Urinary bladder (tissue), 3 donors: ENCODE measurements at regions not wholly inside any gene's neighbourhood (a gene's known extent, or its start where the extent isn't known, plus 50 kb on each side); places are given as distances from the start of the nearest gene placed in this dataset.
"Not testable (repeated sequence)": the region's sequence is repeated elsewhere in the genome, so short reads cannot be mapped to it uniquely, and the experiment has no call there.

Experiments
- DNase-seq: peaks from one replicate; pipeline ENCODE4 v3.0.0-alpha.2; 2015; ENCODE audit errors: extremely low spot score
- H3K27ac ChIP-seq: one replicate; pipeline ENCODE4 v1.5.1; 2013; ENCODE audit warnings: low read depth, mild to moderate bottlenecking, moderate library complexity
- H3K36me3 ChIP-seq: one replicate; pipeline ENCODE4 v1.6.1; 2013; ENCODE audit warnings: mild to moderate bottlenecking, moderate library complexity; ENCODE audit not compliant: insufficient read depth
- H3K4me1 ChIP-seq: one replicate; pipeline ENCODE4 v1.6.1; 2013; ENCODE audit warnings: mild to moderate bottlenecking, moderate library complexity; ENCODE audit not compliant: insufficient read depth
- H3K4me3 ChIP-seq: one replicate; pipeline ENCODE4 v1.5.1; 2013; ENCODE audit warnings: low read depth, low read length
- WGBS: extraction: QIAGEN DNeasy Blood & Tissue Kit; methylation state at CpG from one replicate; pipeline ENCODE4 v1.1.7; 2013; 5-methylcytosine and 5-hydroxymethylcytosine counted together
- donor health status: healthy with polysubstance abuse.
- donor health status: healthy.

GRCh38 chr6:115873901-115874300 is 186.8 kb downstream of the FRK start:
- DNase-seq = no peak
- 75% methylated on average over 1 of the region's 1 CpG for WGBS
- Histone ChIP-seq H3K4me1 (no peaks in the 10 kb centered on the region), H3K36me3 (no peaks in the 10 kb centered on the region), H3K4me3 (no peak overlapping the region), H3K27ac (no peak overlapping the region)

- Histone ChIP-seq H3K36me3 (no peaks in the 10 kb centered on the region), H3K4me3 (no peak overlapping the region), H3K4me1 (no peaks in the 10 kb centered on the region), H3K27ac (no peak overlapping the region)
- WGBS = 53% methylated on average over 4 of the region's 4 CpGs
- DNase-seq = no peak
Measured at GRCh38 chr6:115870464-115870863, 190.2 kb downstream of the FRK start.

GRCh38 chr6:115865914-115866313 is 194.8 kb downstream of the FRK start:
- WGBS = 90% methylated on average over 2 of the region's 2 CpGs
- no peaks in the 10 kb centered on the region for H3K4me1 ChIP-seq

GRCh38 chr6:115863211-115863610 is 197.5 kb downstream of the FRK start:
- no peak overlapping the region for H3K4me3 ChIP-seq
- H3K4me1 ChIP-seq = no peaks in the 10 kb centered on the region
- H3K27ac ChIP-seq = no peak overlapping the region
- no peaks in the 10 kb centered on the region for H3K36me3 ChIP-seq
- no peak for DNase-seq

More at GRCh38 chr6:115865914-115866313, 194.8 kb downstream of the FRK start:
- H3K4me3 ChIP-seq = no peak overlapping the region
- H3K36me3 ChIP-seq = no peaks in the 10 kb centered on the region
- DNase-seq = no peak
- no peak overlapping the region for H3K27ac ChIP-seq

- not testable (repeated sequence) for H3K36me3 ChIP-seq, DNase-seq, H3K4me1 ChIP-seq, H3K4me3 ChIP-seq, H3K27ac ChIP-seq
- WGBS = 56% methylated on average over 2 of the region's 2 CpGs
Measured at GRCh38 chr6:115861658-115862057, 199.0 kb downstream of the FRK start.

GRCh38 chr6:115859577-115859976 is 201.1 kb downstream of the FRK start:
- not testable (repeated sequence) for H3K27ac ChIP-seq, H3K4me1 ChIP-seq, H3K36me3 ChIP-seq, DNase-seq, H3K4me3 ChIP-seq
- WGBS = 94% methylated on average over 2 of the region's 2 CpGs

- no peak overlapping the region for H3K4me3 ChIP-seq
- DNase-seq = no peak
- whole genome bisulfite sequencing = 95% methylated on average over 34 of the region's 34 CpGs
Measured at GRCh38 chr6:115854866-115855665, 205.6 kb downstream of the FRK start.

GRCh38 chr6:115847671-115848070 is 213.0 kb downstream of the FRK start:
- Histone ChIP-seq H3K36me3 (no peaks in the 10 kb centered on the region), H3K4me1 (no peaks in the 10 kb centered on the region), H3K4me3 (no peak overlapping the region), H3K27ac (no peak overlapping the region)
- no peak for DNase-seq

More at GRCh38 chr6:115854866-115855665, 205.6 kb downstream of the FRK start:
- no peak overlapping the region for H3K27ac ChIP-seq
- no peaks in the 10 kb centered on the region for H3K4me1 ChIP-seq
- no peaks in the 10 kb centered on the region for H3K36me3 ChIP-seq

GRCh38 chr6:115843945-115844344 is 216.7 kb downstream of the FRK start:
- no peaks in the 10 kb centered on the region for H3K36me3 ChIP-seq
- H3K4me3 ChIP-seq = no peak overlapping the region
- DNase-seq = no peak
- H3K27ac ChIP-seq = no peak overlapping the region
- H3K4me1 ChIP-seq = no peaks in the 10 kb centered on the region

- no peaks in the 10 kb centered on the region for H3K4me1 ChIP-seq
- no peak for DNase-seq
- whole genome bisulfite sequencing = 84% methylated on average over 3 of the region's 3 CpGs
- no peak overlapping the region for H3K27ac ChIP-seq
- H3K36me3 ChIP-seq = no peaks in the 10 kb centered on the region
- H3K4me3 ChIP-seq = no peak overlapping the region
Measured at GRCh38 chr6:115842338-115842737, 218.4 kb downstream of the FRK start.

- WGBS = 89% methylated on average over 7 of the region's 7 CpGs
- H3K27ac ChIP-seq = no peak overlapping the region
- no peaks in the 10 kb centered on the region for H3K4me1 ChIP-seq
- no peak overlapping the region for H3K4me3 ChIP-seq
- DNase-seq = no peak
- H3K36me3 ChIP-seq = no peaks in the 10 kb centered on the region
Measured at GRCh38 chr6:115839583-115840181, 221.0 kb downstream of the FRK start.

GRCh38 chr6:115838763-115839401 is 221.8 kb downstream of the FRK start:
- Histone ChIP-seq H3K36me3 (no peaks in the 10 kb centered on the region), H3K27ac (no peak overlapping the region), H3K4me1 (no peaks in the 10 kb centered on the region), H3K4me3 (no peak overlapping the region)
- WGBS = 79% methylated on average over 3 of the region's 3 CpGs
- DNase-seq = no peak

GRCh38 chr6:115838216-115838615 is 222.5 kb downstream of the FRK start:
- no peak overlapping the region for H3K27ac ChIP-seq
- DNase-seq = no peak
- H3K4me3 ChIP-seq = no peak overlapping the region
- no peaks in the 10 kb centered on the region for H3K36me3 ChIP-seq
- no peaks in the 10 kb centered on the region for H3K4me1 ChIP-seq
- 92% methylated on average over 4 of the region's 4 CpGs for WGBS

- DNase-seq, H3K4me3 ChIP-seq, H3K36me3 ChIP-seq, H3K27ac ChIP-seq, H3K4me1 ChIP-seq: not testable (repeated sequence)
- WGBS = 97% methylated on average over 11 of the region's 13 CpGs
Measured at GRCh38 chr6:115836374-115836773, 224.3 kb downstream of the FRK start.
